ENCODE measurements at regions not wholly inside any gene's neighbourhood (a gene's known extent, or its start where the extent isn't known, plus 50 kb on each side); places are given as distances from the start of the nearest gene placed in this dataset.

GRCh38 chr18:77448046-77448445 lies 198.4 kb downstream of the GALR1 start:
- no peak for DNase-seq

- DNase-seq = no peak
Measured at GRCh38 chr18:77455004-77455403, 205.4 kb downstream of the GALR1 start.

GRCh38 chr18:77457681-77458080 lies 208.0 kb downstream of the GALR1 start:
- DNase-seq = no peak

GRCh38 chr18:77461062-77461688 lies 211.5 kb downstream of the GALR1 start:
- DNase-seq = no peak

GRCh38 chr18:77464917-77465316 lies 215.3 kb downstream of the GALR1 start:
- DNase-seq = no peak

- DNase-seq = no peak
Measured at GRCh38 chr18:77466890-77467289, 217.2 kb downstream of the GALR1 start.

- DNase-seq = no peak
Measured at GRCh38 chr18:77469131-77469530, 219.5 kb downstream of the GALR1 start.

- DNase-seq = no peak
Measured at GRCh38 chr18:77470569-77471413, 221.1 kb downstream of the GALR1 start.

- no peak for DNase-seq
Measured at GRCh38 chr18:77472509-77472908, 222.9 kb downstream of the GALR1 start.

GRCh38 chr18:77478646-77479442 lies 229.2 kb downstream of the GALR1 start:
- DNase-seq = no peak

- no peak for DNase-seq
Measured at GRCh38 chr18:77481541-77481940, 231.9 kb downstream of the GALR1 start.

- DNase-seq = no peak
Measured at GRCh38 chr18:77482190-77483085, 232.8 kb downstream of the GALR1 start.

GRCh38 chr18:77486985-77487384 lies 237.3 kb downstream of the GALR1 start:
- no peak for DNase-seq

- no peak for DNase-seq
Measured at GRCh38 chr18:77487951-77488740, 238.5 kb downstream of the GALR1 start.

GRCh38 chr18:77495079-77495478 lies 245.4 kb downstream of the GALR1 start:
- DNase-seq = no peak

GRCh38 chr18:77495982-77496690 lies 246.5 kb downstream of the GALR1 start:
- no peak for DNase-seq

- no peak for DNase-seq
Measured at GRCh38 chr18:77501266-77501665, 251.6 kb downstream of the GALR1 start.

- no peak for DNase-seq
Measured at GRCh38 chr18:77505499-77505898, 255.9 kb downstream of the GALR1 start.

GRCh38 chr18:77512152-77512551 lies 262.5 kb downstream of the GALR1 start:
- DNase-seq = no peak

GRCh38 chr18:77517901-77518300 lies 268.3 kb downstream of the GALR1 start:
- no peak for DNase-seq

- DNase-seq = no peak
Measured at GRCh38 chr18:77520767-77521166, 271.1 kb downstream of the GALR1 start.

Data from T1000 (cell line).